Endothelial cell of umbilical vein (primary cell): ENCODE measurements at regions not wholly inside any gene's neighbourhood (a gene's known extent, or its start where the extent isn't known, plus 50 kb on each side); places are given as distances from the start of the nearest gene placed in this dataset.

ENCODE experiments used
- BruUV-seq: library from RNA; stranded (reverse); fragments of 400-500 nt; replicated peaks from 2 replicates; lab custom pipeline; 2021; lab: Mats Ljungman, UMichigan
- CTCF ChIA-PET: fragments of 300-600, 350-600 bp; sonication (Branson Sonifier 250); formaldehyde crosslinking; loops from one replicate; lab custom pipeline; 2021; ENCODE audit warnings: antibody characterized with exemption, inconsistent platforms; lab: Charles Lee
- POLR2A ChIA-PET: fragments of 300-600, 350-600 bp; sonication (Branson Sonifier 250); formaldehyde crosslinking; loops from one replicate; lab custom pipeline; 2021; ENCODE audit warnings: antibody characterized with exemption, inconsistent platforms; lab: Charles Lee
- DNase-seq: peaks from one replicate; pipeline ENCODE4 v3.0.0-alpha.2; 2011; ENCODE audit warnings: low read depth, low spot score
- FAIRE-seq: peaks from 2 replicates; lab custom pipeline; 2011; peaks lifted over from hg19 to GRCh38; lab: Jason Lieb, UNC
- H2AFZ ChIP-seq: 2 replicates; pipeline ENCODE4 v1.6.0; 2012; ENCODE audit warnings: low read depth, low read length, control low read depth, inconsistent platforms
- H3K27ac ChIP-seq: 2 replicates; pipeline ENCODE4 v1.5.1; 2011; ENCODE audit warnings: low read depth, mild to moderate bottlenecking, control low read depth, low read length, moderate library complexity; ENCODE audit not compliant: insufficient read depth
- H3K27me3 ChIP-seq, 2 experiments: 2 replicates each; pipeline versions ENCODE4 v1.6.0 to v1.6.1; 2011; ENCODE audit warnings: low read length in 2 of 2, mixed read lengths in 1 of 2; ENCODE audit not compliant: control insufficient read depth in 2 of 2, insufficient read depth in 2 of 2
- H3K36me3 ChIP-seq, 2 experiments: 2 replicates in 1 of 2; 3 replicates in 1 of 2; pipeline ENCODE4 v1.5.1; 2011; ENCODE audit warnings: low read length in 2 of 2, mild to moderate bottlenecking in 1 of 2, moderate library complexity in 1 of 2; ENCODE audit not compliant: control insufficient read depth in 2 of 2, insufficient read depth in 2 of 2; ENCODE audit errors: extremely low read depth in 1 of 2
- H3K4me1 ChIP-seq: 3 replicates; pipeline ENCODE4 v1.5.1; 2011; ENCODE audit warnings: mild to moderate bottlenecking, low read length; ENCODE audit not compliant: control insufficient read depth, insufficient read depth; ENCODE audit errors: extremely low read depth
- H3K4me2 ChIP-seq: 2 replicates; pipeline ENCODE4 v1.6.1; 2011; ENCODE audit warnings: low read length, control low read depth, mixed read lengths; ENCODE audit not compliant: insufficient read depth
- H3K4me3 ChIP-seq, 3 experiments: fragments of 200-600 bp in 1 of 3; sonication (generic), shearing (Covaris generic) in 1 of 3; replicated peaks in 1 of 3; 2 replicates each; pipeline ENCODE4 v1.5.1; 2011 to 2016; ENCODE audit warnings: control low read depth in 3 of 3, low read length in 3 of 3, mild to moderate bottlenecking in 2 of 3, inconsistent platforms in 1 of 3, low read depth in 1 of 3, moderate library complexity in 1 of 3; ENCODE audit not compliant: insufficient read depth in 1 of 3
- H3K79me2 ChIP-seq: 2 replicates; pipeline ENCODE4 v1.6.0; 2012; ENCODE audit warnings: low read length, inconsistent platforms; ENCODE audit not compliant: control insufficient read depth, insufficient read depth
- H3K9ac ChIP-seq: replicated peaks from 2 replicates; pipeline ENCODE3; 2011; ENCODE audit warnings: low read length, control low read depth; ENCODE audit not compliant: insufficient read depth; ENCODE audit errors: extremely low read depth
- H3K9me1 ChIP-seq: replicated peaks from 3 replicates; pipeline ENCODE4 v1.6.0; 2011; ENCODE audit warnings: mild to moderate bottlenecking, low read length; ENCODE audit not compliant: control insufficient read depth, insufficient read depth; ENCODE audit errors: extremely low read depth
- H3K9me3 ChIP-seq: replicated peaks from 2 replicates; pipeline ENCODE4 v1.5.1; 2012; ENCODE audit warnings: low read length, inconsistent platforms; ENCODE audit not compliant: control insufficient read depth, insufficient read depth
- H4K20me1 ChIP-seq: replicated peaks from 2 replicates; pipeline ENCODE3; 2011; ENCODE audit warnings: mild to moderate bottlenecking, low read length; ENCODE audit not compliant: control insufficient read depth, insufficient read depth; ENCODE audit errors: extremely low read depth
- EZH2 ChIP-seq: IDR thresholded peaks from 2 replicates; pipeline ENCODE4 v1.6.1; 2012; ENCODE audit warnings: borderline replicate concordance, low read depth, mild to moderate bottlenecking, moderate library complexity, low read length, inconsistent platforms; ENCODE audit not compliant: severe bottlenecking
- FOS ChIP-seq: IDR thresholded peaks from 2 replicates; pipeline ENCODE4 v1.6.1; 2011; ENCODE audit warnings: mild to moderate bottlenecking, low read length, moderate library complexity, borderline replicate concordance; ENCODE audit not compliant: insufficient read depth
- GATA2 ChIP-seq: IDR thresholded peaks from 2 replicates; pipeline ENCODE4 v1.7.0; 2011; ENCODE audit warnings: low read depth, mild to moderate bottlenecking, moderate library complexity, mixed read lengths, low read length; ENCODE audit not compliant: insufficient read length, insufficient read depth
- JUN ChIP-seq: IDR thresholded peaks from 2 replicates; pipeline ENCODE4 v1.6.1; 2011; ENCODE audit warnings: borderline replicate concordance, low read depth; ENCODE audit not compliant: insufficient read length, insufficient read depth
- MAX ChIP-seq: IDR thresholded peaks from 2 replicates; pipeline ENCODE4 v1.6.1; 2011; ENCODE audit not compliant: insufficient read depth, insufficient read length
- MYC ChIP-seq: IDR thresholded peaks from one replicate; pipeline ENCODE4 v1.6.1; 2011; ENCODE audit warnings: mild to moderate bottlenecking, low read depth, low read length
- POLR2A ChIP-seq: IDR thresholded peaks from 2 replicates; pipeline ENCODE4 v1.6.1; 2012; ENCODE audit warnings: low read depth, mild to moderate bottlenecking, control low read depth, low read length
- POLR2AphosphoS5 ChIP-seq: IDR thresholded peaks from 2 replicates; pipeline ENCODE4 v1.6.1; 2012; ENCODE audit warnings: low read depth, mild to moderate bottlenecking, control low read depth, low read length, moderate library complexity; ENCODE audit not compliant: insufficient read depth
- dilution Hi-C: fragments of 300-500 bp; cut with MboI; formaldehyde crosslinking; loops from one replicate; pipeline ENCODE4 v1.15.0; 2019; ENCODE audit warnings: low sequenced_read_pairs; ENCODE audit not compliant: extremely low pct_ligation_motif_present
- intact Hi-C: fragments of 100-400 bp; cut with micrococcal nuclease; formaldehyde crosslinking; loops from one replicate; pipeline ENCODE4 v1.10.0; 2022
- TF ChIP-seq, protein P1 (sequence below), 2 donors: IDR thresholded peaks; 1 replicate in 1 of 2; 2 replicates in 1 of 2; pipeline ENCODE4 v1.5.1; 2011; ENCODE audit warnings: low read length in 2 of 2, mild to moderate bottlenecking in 2 of 2, moderate library complexity in 2 of 2, control low read depth in 1 of 2, inconsistent platforms in 1 of 2, low read depth in 1 of 2; ENCODE audit not compliant: insufficient read depth in 1 of 2; ENCODE audit errors: extremely low read depth in 1 of 2

- Histone ChIP-seq H3K9ac (no peak overlapping the region), H3K4me1 (no peaks in the 10 kb centered on the region), H4K20me1 (no peaks in the 10 kb centered on the region), H3K36me3 (no peaks in the 10 kb centered on the region), H2AFZ (no peak overlapping the region), H3K9me3 (no peaks in the 10 kb centered on the region), H3K79me2 (no peaks in the 10 kb centered on the region), H3K27me3 (no peaks in the 10 kb centered on the region), H3K27ac (no peak overlapping the region), H3K9me1 (no peaks in the 10 kb centered on the region), H3K4me3 (no peak overlapping the region), H3K4me2 (no peak overlapping the region)
- no TSS peak for BruUV-seq
- ChIA-PET POLR2A (no interaction called here), CTCF (no interaction called here)
- FAIRE-seq (no peak), DNase-seq (no peak)
- dilution Hi-C loops, result no loop called here
- no peak for TF ChIP-seq JUN
- no peak for TF ChIP-seq MYC
- no peak for TF ChIP-seq MAX
- no peak for TF ChIP-seq POLR2A
- TF ChIP-seq, protein P1, sequence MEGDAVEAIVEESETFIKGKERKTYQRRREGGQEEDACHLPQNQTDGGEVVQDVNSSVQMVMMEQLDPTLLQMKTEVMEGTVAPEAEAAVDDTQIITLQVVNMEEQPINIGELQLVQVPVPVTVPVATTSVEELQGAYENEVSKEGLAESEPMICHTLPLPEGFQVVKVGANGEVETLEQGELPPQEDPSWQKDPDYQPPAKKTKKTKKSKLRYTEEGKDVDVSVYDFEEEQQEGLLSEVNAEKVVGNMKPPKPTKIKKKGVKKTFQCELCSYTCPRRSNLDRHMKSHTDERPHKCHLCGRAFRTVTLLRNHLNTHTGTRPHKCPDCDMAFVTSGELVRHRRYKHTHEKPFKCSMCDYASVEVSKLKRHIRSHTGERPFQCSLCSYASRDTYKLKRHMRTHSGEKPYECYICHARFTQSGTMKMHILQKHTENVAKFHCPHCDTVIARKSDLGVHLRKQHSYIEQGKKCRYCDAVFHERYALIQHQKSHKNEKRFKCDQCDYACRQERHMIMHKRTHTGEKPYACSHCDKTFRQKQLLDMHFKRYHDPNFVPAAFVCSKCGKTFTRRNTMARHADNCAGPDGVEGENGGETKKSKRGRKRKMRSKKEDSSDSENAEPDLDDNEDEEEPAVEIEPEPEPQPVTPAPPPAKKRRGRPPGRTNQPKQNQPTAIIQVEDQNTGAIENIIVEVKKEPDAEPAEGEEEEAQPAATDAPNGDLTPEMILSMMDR (IDR thresholded peaks at IDR 0.05; ENCODE audit: extremely low read depth in 1 of 2, insufficient read depth in 1 of 2, low read depth in 1 of 2, low read length in 2 of 2), result no peak
- TF ChIP-seq GATA2, result no peak
- TF ChIP-seq EZH2, result no peak
- TF ChIP-seq POLR2AphosphoS5, result no peak
- TF ChIP-seq FOS, result no peak
- intact Hi-C loops, result no loop called here
Observed at GRCh38 chr9:135290086-135290485, 189.5 kb upstream of the PPP1R26 start.
